Adrenal gland (tissue), 9 donors: ENCODE measurements at regions not wholly inside any gene's neighbourhood (a gene's known extent, or its start where the extent isn't known, plus 50 kb on each side); places are given as distances from the start of the nearest gene placed in this dataset.

Source experiments
- DNase-seq, 7 donors: peaks; one replicate each; pipeline ENCODE4 v3.0.0-alpha.2; 2019 to 2020
- H3K27ac ChIP-seq, 5 donors: fragments of 200-600 bp; sonication (generic) in 4 of 5; 1 replicate in 3 of 5; 2 replicates in 2 of 5; pipeline versions ENCODE4 v1.5.1 to v1.8.0; 2016 to 2020; ENCODE audit warnings: mild to moderate bottlenecking in 1 of 5
- H3K27me3 ChIP-seq: fragments of 200-600 bp; 2 replicates; pipeline ENCODE4 v1.8.0; 2021
- H3K36me3 ChIP-seq, 2 donors: fragments of 200-600 bp; replicated peaks in 1 of 2; 1 replicate in 1 of 2; 2 replicates in 1 of 2; pipeline versions ENCODE4 v1.5.1 to v1.8.0; 2018 to 2022
- H3K4me1 ChIP-seq, 2 donors: fragments of 200-600 bp; replicated peaks in 1 of 2; 1 replicate in 1 of 2; 2 replicates in 1 of 2; pipeline versions ENCODE4 v1.5.1 to v1.8.0; 2018 to 2021
- H3K4me3 ChIP-seq, 4 donors: fragments of 200-600 bp; sonication (generic) in 3 of 4; one replicate each; pipeline ENCODE4 v1.5.1; 2016 to 2018
- H3K9me3 ChIP-seq, 3 donors: fragments of 200-600 bp; sonication (generic) in 1 of 3; replicated peaks in 1 of 3; 1 replicate in 2 of 3; 2 replicates in 1 of 3; pipeline versions ENCODE4 v1.5.1 to v1.8.0; 2016 to 2021
- POLR2A ChIP-seq, 2 donors: fragments of 450-650 bp; IDR thresholded peaks; one replicate each; pipeline ENCODE4 v1.6.1; 2017; ENCODE audit warnings: antibody characterized with exemption in 2 of 2, mild to moderate bottlenecking in 2 of 2, moderate library complexity in 1 of 2
- WGBS, 4 donors: extraction: QIAGEN DNeasy Blood & Tissue Kit in 2 of 4; methylation state at CpG; one replicate each; pipeline versions ENCODE4 v1.1.5 to v1.1.7; 2013 to 2017; 5-methylcytosine and 5-hydroxymethylcytosine counted together
- intact Hi-C, 2 donors: fragments of 100-400 bp; cut with DNase I; formaldehyde crosslinking; loops; one replicate each; pipeline versions ENCODE4 v1.14.1 to v1.15.0; 2022 to 2023
- TF ChIP-seq, protein P1 (sequence below), 6 experiments: fragments of 450-650 bp in 4 of 6; fragments of 200-600 bp in 2 of 6; sonication (generic) in 1 of 6; IDR thresholded peaks; 1 replicate in 5 of 6; 2 replicates in 1 of 6; pipeline versions ENCODE4 v1.5.1 to v1.8.0; 2016 to 2021; ENCODE audit warnings: antibody characterized with exemption in 6 of 6, mild to moderate bottlenecking in 2 of 6, moderate library complexity in 1 of 6
- donor health status: healthy with polysubstance abuse.
- donor health status: Bipolar disorder and iron deficiency.
- donor health status: DM: yes; HTN: yes; CAD: no.
- donor health status: DM: no; HTN: no; CAD: no.
- donor health status: DM: no; HTN: no; CAD: no.

GRCh38 chr1:29603622-29604021 lies 367.3 kb downstream of the PTPRU start:
- no peaks in the 10 kb centered on the region for H3K27me3 ChIP-seq
- no peak overlapping the region for H3K27ac ChIP-seq
- H3K36me3 ChIP-seq = no peaks in the 10 kb centered on the region
- no peaks in the 10 kb centered on the region for H3K4me1 ChIP-seq
- TF ChIP-seq POLR2A (IDR thresholded peaks at IDR 0.05) = no peak
- TF ChIP-seq, protein P1, sequence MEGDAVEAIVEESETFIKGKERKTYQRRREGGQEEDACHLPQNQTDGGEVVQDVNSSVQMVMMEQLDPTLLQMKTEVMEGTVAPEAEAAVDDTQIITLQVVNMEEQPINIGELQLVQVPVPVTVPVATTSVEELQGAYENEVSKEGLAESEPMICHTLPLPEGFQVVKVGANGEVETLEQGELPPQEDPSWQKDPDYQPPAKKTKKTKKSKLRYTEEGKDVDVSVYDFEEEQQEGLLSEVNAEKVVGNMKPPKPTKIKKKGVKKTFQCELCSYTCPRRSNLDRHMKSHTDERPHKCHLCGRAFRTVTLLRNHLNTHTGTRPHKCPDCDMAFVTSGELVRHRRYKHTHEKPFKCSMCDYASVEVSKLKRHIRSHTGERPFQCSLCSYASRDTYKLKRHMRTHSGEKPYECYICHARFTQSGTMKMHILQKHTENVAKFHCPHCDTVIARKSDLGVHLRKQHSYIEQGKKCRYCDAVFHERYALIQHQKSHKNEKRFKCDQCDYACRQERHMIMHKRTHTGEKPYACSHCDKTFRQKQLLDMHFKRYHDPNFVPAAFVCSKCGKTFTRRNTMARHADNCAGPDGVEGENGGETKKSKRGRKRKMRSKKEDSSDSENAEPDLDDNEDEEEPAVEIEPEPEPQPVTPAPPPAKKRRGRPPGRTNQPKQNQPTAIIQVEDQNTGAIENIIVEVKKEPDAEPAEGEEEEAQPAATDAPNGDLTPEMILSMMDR (IDR thresholded peaks at IDR 0.05) = no peak
- intact Hi-C loops = no loop called here
- no peak for DNase-seq
- H3K4me3 ChIP-seq = no peak overlapping the region
- H3K9me3 ChIP-seq = no peaks in the 10 kb centered on the region
- 69 to 75% (median 72%) methylated on average over 2 of the region's 2 CpGs for WGBS, 4 donors

- H3K4me3 ChIP-seq = no peak overlapping the region
- no peaks in the 10 kb centered on the region for H3K36me3 ChIP-seq
- H3K4me1 ChIP-seq = no peaks in the 10 kb centered on the region
- DNase-seq = no peak
- TF ChIP-seq POLR2A (IDR thresholded peaks at IDR 0.05) = no peak
- TF ChIP-seq, protein P1 (IDR thresholded peaks at IDR 0.05) = no peak
- H3K27ac ChIP-seq = no peak overlapping the region
- 81 to 90% (median 87%) methylated on average over 2 to 3 of the region's 3 CpGs for WGBS, 4 donors
- H3K27me3 ChIP-seq = no peaks in the 10 kb centered on the region
- intact Hi-C loops = no loop called here
- no peaks in the 10 kb centered on the region for H3K9me3 ChIP-seq
Measured at GRCh38 chr1:29602203-29602602, 365.9 kb downstream of the PTPRU start.

DNA sequence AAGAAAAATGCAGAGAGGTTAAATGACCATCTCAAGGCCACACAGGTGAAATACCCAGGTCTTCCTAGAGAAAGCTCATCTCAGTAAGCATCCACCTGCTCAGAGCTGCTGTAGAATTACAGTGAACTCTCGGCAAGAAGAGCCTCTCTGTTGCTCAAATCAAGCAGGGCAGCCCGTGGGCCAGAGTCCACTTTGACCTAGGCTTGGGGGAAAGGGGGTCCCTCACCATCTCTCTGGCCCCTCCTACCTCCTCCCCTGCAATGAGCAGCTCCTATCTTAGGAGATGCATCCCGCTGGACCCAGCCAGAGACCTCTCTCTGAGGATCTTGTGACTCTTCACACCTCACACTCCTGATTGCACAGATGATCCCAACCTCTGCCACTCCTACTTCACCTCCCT lies 364.7 kb downstream of the PTPRU start:
- Histone ChIP-seq H3K36me3 (no peaks in the 10 kb centered on the region), H3K9me3 (no peaks in the 10 kb centered on the region), H3K27me3 (no peaks in the 10 kb centered on the region), H3K4me3 (no peak overlapping the region), H3K4me1 (no peaks in the 10 kb centered on the region), H3K27ac (no peak overlapping the region)
- TF ChIP-seq, protein P1 (IDR thresholded peaks at IDR 0.05) = no peak
- no peak for TF ChIP-seq POLR2A (IDR thresholded peaks at IDR 0.05)
- 59 to 79% (median 71%) methylated on average over 3 of the region's 3 CpGs for WGBS, 4 donors
- intact Hi-C loops = no loop called here
- DNase-seq = no peak

DNA sequence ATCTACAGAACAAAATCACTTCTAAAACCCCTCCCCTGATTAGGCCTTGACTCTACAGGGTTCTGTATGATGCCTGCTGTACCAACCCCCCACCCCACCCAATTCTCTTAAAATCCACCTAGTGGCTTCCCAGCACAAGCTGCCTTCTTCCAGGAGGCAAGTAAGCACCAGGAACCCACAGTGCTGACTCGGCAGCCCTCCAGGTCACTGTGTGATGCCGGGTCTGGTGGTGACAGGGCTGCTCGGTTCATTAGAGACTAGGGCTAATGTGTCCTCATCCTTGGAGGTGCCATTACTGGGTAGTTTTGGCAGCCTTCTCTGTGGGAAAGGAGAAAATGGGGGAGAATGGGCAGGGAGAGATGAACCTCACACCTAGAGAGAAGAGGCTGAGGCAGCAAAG lies 363.5 kb downstream of the PTPRU start:
- Histone ChIP-seq H3K4me3 (no peak overlapping the region), H3K27me3 (no peaks in the 10 kb centered on the region), H3K36me3 (no peaks in the 10 kb centered on the region), H3K9me3 (no peaks in the 10 kb centered on the region), H3K27ac (no peak overlapping the region), H3K4me1 (no peaks in the 10 kb centered on the region)
- TF ChIP-seq, protein P1 (IDR thresholded peaks at IDR 0.05) = no peak
- TF ChIP-seq POLR2A (IDR thresholded peaks at IDR 0.05) = no peak
- WGBS, 4 donors = 74 to 79% (median 77%) methylated on average over 3 of the region's 3 CpGs
- intact Hi-C loops = no loop called here
- no peak for DNase-seq
